ENCODE measurements at regions not wholly inside any gene's neighbourhood (a gene's known extent, or its start where the extent isn't known, plus 50 kb on each side); places are given as distances from the start of the nearest gene placed in this dataset.

DNA sequence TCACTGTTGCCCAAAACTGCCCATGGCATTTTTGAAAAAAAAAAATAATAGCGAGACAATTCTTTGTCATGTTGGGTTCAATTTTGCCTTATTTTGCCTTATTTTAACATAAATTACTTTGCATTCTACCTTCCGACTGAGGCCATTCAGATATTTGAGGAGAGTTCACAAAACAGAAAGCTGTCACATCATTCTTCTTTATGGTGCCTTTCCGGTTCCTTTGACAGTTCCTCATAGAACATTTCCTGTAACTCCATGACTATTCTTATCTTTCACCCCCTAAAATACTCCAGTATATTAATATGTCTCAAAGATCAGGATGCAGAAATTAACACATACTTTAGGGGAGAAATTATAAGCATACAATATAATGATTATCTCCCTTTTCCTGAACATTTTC lies 476.7 kb downstream of the NOVA1 start:
- DNase-seq: no peak

DNA sequence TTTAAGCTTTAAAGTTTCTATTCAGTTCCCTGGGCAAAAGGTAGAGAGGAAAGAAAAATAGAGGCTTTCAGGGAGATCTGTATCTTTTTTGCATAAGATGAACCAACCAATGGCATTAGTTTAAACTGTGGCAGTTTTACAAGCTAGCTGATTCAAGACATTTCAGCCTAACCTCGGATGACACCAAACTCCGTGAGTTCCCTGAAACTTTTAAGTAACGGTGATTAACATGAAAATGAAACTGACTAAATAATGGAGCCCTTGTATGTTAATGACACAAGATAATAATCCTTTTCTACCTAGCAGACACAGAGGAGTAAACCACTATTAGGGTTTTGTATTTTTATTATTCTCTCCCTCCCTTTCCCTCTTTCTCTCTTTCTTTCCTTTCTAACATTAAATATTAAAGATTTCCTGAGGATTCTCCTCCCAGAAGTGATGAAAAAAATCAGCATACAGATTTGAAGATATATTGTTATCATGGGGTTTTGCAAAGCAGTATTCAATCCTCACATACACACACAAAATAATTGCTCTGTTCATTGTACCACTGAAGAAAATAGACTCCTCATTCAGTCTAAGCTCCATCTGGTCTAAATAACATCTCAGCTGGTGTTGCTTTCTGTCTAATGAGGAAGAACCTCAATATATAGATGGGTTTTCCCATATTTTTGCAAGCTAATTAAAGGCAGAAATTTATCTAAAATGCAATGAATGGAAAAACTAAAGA lies 483.8 kb downstream of the NOVA1 start:
- no peak for DNase-seq

DNA sequence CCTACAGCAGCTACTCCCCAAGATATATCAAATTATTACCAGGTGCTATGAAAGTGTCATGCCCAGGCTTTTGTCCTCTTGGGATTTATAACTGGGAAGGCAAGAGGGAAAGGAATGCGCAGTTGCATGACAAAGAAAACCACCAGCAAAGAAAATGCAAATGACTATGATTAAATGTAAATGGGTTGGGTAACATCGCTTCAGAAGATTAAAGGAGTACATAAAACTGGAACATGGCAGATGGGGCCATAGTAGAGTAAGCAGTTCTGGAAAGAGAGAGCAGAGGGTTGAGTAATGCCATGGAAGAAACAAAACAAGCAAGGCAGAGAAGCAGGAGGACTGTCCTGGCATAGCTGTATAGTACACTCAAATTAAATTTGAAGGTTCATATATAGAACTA lies 493.1 kb downstream of the NOVA1 start:
- DNase-seq: peak; percentile 87

DNA sequence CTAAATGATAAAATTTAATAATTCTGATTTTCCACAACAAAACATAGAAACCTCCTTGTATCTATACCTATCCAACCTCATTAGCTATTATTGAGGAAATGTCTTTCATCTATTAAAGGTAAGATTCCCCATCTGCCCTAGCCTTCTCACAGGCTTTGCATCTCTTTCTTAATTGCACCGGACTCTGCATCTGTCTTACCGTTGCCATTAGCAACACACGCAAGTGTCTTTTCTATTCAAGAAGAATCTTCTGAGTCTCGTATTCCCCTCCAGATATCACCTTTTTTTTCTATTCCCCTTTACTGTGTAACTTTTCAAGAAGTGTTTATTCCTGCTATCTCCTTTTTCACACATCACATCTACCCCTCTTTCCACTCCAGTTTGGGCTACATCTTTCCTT lies 500.0 kb downstream of the NOVA1 start:
- no peak for DNase-seq

DNA sequence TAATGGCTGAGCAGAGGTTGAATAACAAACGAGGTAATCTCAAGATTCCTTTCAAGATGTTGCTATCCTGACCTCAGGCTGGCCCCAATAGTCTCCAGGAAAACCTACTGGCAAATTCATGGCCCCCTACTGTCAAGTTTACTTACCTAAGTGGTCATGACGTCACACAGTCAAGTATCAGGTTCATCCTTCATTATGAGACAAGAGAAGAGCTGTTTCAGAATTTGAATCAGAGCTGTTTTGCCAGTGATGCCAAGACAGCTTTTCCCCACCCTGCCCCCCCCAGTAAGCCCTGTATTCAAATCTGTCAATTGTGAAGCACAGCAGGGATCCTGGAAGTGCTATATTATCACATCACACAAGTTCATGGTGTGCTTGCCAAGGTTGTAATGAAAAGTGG lies 509.6 kb downstream of the NOVA1 start:
- DNase-seq: no peak

DNA sequence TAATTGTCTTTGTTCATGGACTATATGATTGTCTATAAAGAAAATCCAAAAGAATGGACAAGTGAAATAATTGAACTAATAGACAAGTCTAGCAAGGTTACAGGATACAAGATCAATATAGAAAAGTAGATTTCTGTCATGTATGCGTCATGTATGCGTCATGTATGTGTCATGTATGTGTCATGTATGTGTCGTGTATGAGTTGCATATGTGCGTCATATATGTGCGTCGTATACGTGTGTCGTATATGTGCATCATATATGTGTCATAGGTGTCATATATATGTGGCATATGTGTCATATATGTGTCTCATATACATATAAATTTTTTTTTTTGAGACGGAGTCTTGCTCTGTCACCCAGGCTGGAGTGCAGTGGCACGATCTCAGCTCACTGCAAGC lies 516.8 kb downstream of the NOVA1 start:
- DNase-seq: no peak

DNA sequence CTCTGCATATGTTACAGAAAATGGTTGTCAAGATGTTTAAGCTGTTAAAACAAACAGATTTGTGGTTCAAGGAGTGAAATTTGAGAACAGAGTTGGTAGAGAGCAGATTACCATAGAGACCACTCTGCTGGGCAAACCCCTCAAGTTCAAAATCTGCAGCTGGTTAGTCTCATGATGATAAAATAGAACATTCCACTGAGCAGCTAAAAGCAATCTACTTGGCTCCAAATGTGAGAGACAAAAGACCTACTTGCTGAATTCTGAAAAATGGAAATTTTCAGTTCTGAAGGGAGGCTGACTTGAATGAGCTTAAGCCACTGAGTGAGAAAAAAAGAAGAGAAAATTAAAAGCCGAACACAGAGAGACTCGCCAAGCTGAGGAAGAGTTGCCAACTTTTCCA lies 519.3 kb downstream of the NOVA1 start:
- no peak for DNase-seq

DNA sequence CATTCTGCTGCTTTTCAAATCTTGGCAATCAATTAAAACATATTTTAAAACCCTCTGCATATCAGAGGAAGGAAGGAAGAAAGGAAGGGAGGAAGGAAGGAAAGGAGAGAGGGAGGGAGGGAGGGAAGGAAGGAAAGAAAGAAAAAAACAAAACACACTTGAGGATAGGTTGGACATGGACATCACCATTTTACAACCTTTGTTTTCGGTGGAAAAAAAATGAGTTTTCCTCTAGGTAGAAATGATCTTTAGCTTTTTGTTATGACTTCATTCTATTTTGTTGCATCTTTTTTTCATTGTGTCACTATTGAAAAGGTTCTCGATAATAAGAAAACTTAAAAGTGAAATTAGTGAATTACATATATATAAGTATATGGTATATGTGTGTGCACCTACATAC lies 522.9 kb downstream of the NOVA1 start:
- DNase-seq: no peak

DNA sequence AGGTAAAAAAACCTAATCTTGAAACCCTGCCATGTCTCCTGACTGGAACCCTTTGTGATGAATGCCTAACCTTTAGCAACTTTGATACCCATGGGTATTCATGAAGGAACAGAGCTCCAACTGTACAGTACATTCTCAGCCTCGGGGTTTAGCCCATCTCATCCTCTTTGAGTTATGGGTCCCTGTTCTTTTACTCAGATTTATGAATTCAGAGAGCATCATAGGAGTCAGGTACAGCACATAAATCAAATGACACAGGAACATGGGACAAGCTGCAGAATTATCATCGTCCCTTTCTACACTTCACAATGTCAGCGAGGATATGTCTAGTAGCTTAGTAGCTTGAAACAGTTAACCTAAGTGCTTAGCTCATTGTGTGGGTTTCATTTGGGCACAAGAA lies 527.4 kb downstream of the NOVA1 start:
- DNase-seq: no peak

DNA sequence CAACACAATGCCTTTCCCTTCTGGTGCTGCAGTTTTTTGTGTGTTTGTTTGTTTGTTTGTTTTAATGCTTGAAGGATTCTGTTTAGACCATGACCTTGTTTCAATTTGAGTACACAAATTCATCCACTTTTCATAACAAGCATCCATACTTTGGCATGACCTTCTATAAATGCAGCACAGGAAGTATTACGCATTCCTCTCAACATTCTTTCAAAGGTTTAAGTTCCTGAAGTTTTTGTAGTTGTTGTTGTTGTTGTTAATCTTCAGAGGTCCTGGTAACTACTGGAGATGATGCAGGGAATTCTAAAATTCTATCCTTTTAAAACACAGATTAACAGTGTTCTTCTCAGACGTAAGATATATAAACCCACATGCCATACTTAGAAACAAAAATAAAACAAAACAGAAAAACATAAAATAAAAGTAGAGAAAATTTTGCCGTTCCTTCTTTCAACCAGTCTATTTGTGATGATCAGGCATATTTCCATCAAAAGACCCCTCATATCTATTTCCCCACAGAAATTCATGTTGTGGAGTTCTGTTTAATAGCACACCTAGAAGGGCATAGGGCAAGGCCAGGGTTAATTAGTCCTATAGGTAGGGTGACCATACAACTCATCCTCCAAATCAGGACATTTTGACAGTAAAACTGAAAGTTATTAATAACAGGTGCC lies 529.9 kb downstream of the NOVA1 start:
- DNase-seq: no peak

DNA sequence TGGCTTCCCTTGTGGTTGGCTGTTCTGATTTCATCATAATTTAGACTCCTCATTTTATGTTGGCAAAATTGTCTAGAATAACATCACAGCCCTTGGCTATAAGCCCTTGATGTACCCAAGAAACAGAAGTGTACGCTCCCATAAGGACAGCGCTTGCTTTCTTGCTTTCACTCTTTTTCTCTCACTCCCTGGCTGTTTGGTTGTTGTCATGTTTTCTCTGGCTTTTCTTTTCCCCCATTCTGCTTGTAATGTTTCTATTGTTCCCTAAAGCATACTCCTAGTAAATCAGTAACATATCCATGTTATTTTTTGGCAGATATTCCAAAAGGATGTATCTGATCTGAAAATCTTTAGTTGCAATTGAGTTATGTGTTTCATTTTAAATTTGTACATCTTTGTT lies 530.5 kb downstream of the NOVA1 start:
- no peak for DNase-seq

DNA sequence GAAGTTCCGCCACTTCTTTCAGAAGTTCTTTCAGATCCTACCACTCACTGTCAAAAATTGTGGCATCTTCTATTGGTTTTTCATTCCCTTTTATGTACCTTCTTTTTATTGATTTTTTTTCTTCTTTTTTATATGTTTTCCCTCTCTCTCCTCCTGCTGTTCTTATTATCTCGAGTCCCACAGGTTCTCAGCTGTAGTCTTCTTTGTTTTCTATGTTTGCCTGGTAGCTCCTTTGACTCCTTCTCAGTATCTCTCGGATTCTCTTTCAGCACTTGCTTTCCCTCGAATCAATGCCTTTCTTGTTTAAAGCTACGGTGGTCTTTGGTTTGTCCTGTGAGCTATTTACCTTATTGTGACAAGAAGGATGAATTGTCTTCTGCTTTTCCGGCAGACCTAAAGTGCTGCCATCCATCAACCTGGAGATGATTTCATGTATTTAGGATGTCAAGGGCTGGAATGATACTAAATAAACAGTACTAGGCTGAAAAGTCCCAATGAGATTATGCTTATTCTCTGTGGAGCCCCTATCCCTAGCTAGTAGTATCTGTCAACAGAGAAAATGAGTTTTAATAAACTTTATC lies 541.7 kb downstream of the NOVA1 start:
- DNase-seq: no peak

DNA sequence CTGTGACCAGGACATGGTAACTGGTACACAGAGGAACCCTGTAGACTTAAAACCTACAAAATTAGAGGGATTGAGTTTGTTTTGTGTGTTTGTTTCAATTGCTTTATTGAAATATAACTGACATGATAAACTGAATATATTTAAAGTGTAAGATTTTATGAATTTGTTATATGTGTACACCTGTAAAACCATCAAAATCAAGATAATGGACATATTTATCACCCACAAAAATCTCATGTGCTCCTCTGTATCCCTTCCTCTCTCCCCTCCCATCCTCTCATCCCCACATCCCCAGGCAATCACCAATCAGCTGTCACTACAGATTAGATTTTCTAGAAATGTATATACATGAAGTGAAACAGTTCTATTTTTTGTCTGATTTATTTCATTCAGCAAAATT lies 565.5 kb downstream of the NOVA1 start:
- no peak for DNase-seq

DNA sequence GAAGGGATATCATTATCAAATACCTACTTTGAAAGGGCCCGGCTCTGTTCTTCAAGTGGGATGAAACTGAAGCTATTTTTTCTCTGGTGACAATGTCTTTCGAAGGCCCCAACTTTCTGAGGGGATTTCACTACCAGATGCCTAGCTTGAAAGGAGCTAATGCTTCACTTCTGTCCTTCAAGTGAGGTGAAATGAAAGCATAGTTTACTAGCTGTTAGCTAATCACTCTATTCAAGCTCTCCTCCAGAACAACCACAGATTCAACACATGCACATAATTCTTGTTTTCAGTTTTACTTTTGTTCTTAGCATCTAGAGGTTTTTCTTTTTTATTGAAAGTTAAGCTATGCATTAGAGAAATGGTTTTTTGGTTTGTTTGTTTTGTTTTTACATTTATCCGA lies 571.4 kb downstream of the NOVA1 start:
- no peak for DNase-seq

DNA sequence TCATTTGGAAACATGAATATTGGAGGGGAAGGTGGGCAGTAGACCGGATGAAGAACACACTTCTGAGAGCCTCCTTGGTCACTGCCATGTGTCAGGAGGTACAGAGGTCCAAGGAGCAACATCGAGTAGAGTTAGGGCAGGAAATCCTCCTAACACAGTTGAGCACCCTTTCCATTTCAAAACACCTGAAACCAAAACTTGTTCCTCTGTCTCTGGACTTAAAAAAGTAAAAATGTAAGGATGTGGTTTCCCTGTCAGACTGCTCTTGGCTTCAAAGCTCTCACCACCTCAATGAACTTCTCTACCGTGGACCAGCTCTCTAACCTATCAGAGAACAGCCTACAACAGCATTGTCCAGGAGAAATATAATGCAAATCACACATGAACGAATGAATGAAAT lies 573.9 kb downstream of the NOVA1 start:
- no peak for DNase-seq

DNA sequence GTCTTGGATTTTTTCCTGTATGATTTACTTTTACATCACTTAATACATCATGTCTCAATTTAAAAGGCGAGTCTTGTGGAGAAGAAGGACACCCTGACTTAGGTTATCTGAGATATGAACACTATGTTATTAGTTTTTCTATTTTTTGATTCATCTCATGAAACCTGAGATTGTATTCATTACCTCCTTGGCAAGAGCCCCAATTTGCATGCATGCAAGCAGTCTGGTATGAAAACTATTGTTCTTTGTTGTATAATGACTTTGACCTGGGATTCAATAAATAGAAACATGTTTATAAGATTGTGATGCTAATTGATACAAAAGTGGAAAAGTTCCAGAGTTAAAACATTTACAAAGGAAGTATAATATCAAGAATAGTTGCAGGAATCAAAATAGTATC lies 576.1 kb downstream of the NOVA1 start:
- peak; percentile 74 for DNase-seq

DNA sequence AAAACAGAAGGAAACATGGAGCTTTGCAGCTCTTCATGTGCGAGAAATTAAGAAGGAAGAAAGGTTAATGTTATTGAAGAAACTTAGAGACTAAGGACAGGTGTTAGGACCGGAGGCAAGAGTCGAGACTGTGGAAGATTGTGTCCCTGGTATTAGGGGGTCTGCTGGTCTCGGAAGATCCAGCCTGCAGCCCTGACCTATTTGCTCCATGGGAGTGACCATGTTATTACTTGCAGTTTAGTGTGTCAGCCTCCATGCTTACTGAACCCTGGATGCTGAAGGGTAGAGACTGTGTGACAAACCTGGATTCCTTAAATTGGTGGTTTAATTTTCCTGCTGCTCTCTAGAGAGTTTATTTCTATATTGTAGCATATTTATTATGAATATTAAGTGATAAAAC lies 580.6 kb downstream of the NOVA1 start:
- peak; percentile 23 for DNase-seq

DNA sequence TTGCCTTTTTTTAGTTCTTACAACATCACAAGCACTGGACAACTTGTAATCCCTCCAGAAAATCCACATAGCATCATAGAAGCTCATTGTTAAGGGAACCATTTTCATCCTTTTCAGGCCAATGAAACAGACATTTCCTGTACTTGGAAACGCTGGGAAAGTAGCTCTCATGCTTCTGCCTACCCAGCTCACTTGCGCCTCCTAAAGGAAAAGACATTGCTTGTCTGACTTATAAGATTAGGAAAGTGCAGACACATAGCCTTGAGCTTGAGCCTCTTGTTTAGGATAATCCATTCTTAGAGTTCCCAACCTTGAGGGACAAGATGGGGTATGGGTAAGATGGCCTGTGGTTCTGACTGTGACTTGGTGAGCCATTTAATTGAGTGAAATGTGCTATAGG lies 589.5 kb downstream of the NOVA1 start:
- DNase-seq: no peak

DNA sequence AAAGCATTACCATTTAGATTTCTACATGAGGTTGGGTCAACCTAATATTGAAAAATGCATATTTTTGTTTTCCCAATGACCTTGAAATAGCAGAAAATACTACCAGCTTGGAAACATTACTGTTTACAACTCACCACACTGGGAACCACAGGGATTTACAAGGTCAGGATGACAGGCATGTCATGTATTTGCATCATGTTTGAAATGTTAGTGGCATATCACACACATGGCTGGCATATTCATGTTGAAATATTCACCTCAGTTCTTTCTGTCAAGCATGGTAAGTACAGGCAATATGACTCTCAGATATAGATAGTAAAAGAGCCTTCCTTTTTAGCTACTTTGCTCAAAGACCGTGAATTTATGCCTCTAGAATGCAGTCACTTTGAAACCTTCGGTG lies 593.5 kb downstream of the NOVA1 start:
- DNase-seq: no peak

DNA sequence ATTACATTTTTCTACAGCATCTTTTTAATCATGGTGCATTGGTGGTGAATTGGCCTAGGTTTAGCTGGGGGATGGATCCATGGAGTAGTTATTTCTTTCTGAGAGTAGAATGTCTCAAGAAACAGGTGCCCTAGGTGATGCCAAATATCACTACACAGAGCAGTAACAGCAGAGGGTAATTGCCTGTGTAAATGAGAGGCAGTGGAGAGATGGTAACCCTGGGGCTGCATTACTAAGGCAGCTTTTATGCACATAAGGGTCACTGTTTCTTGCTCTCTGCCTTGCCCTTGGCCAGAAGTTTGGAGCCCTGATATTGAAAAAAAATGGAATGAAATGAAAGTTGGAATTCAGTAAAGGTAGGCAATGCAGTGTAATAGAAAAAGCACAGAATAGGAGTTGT lies 604.0 kb downstream of the NOVA1 start:
- no peak for DNase-seq

DNA sequence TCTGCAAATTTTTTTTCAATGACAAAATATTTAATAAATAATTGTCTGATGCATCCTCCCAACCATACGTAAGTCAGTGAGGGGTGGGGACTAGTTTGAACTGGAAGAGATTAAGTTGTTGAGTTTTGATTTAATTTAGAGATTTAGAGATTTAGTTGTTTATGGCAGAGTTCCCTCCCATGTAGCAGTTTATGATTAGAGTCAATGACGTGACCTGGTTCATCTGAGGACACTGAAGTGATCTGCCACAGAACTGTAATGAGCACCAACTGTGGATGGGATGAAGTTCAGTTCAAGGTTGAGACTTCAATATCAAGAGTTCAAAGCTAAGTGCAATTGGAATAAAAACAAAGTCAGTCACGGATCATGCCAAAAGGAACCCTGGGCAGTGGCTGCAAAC lies 609.3 kb downstream of the NOVA1 start:
- DNase-seq: no peak

DNA sequence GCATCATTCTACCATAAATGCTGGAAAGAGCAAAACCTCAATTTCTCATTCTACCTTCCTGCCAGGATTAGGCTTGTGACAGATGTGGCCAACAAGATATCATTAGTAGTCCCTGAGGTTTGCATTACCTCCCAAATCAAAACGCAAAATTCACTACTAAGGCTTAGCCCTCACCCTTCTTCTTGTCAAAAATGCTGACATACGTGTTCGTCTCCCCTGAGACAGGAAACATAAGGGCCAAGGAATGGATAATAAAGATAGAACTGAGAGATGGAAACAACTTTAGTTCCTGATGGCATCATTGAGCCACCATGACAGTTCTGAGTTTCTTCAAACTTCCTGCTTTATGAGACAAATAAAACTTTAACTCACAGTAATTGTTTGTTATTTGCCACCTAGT lies 642.1 kb downstream of the NOVA1 start:
- DNase-seq: no peak

DNA sequence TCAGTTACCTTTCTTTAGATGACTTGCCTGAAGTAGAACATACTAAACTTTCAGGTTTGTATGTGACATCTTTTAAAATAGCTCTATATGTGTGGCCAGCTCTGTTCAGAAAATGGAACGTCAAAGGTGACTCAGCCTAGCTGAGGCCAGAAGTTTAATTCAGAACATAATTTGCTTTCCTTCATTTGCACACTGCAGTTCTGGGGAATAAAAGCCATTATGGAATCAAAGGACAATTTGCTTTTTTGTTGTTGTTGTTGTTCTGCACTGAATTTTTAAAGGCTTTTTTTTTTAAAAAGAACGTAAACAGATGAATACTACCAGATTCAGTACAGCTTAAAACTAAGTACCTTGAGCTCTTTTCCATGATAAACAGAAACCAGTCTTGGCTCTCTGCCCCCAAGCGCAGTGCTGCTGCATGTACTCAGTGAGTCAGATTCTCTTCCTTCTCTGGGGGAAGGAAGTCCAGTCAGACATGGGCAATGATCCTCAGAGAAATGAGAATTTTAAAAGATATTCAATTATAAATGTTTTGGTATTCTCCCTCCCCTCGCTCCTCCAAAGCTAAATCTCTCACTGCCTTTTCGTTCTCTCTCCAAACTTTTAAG lies 644.2 kb downstream of the NOVA1 start:
- DNase-seq: no peak

DNA sequence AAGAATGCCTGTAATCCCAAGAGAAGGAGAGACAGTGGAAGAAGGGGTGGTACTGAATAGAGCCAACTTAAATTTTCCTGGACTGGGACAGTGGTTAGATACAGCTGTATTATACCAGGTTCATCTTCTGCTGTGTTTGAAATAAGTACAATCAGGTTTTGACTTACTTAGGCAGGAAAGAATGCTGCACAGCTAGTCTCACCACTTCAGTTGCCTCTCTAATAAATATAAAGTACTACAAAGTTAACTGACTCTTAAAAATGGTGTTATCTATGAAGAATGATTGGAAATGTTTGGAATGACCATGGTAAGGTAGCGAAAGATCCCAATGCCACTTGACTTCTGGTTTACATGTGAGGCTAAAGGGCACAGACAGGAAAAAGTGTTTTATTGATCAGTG lies 652.1 kb downstream of the NOVA1 start:
- DNase-seq: no peak
